Vagina (tissue), 2 donors: ENCODE measurements at regions not wholly inside any gene's neighbourhood (a gene's known extent, or its start where the extent isn't known, plus 50 kb on each side); places are given as distances from the start of the nearest gene placed in this dataset.

Experiments used
- CTCF ChIP-seq, 3 experiments: fragments of 450-650 bp in 2 of 3; fragments of 200-600 bp in 1 of 3; sonication (generic) in 1 of 3; IDR thresholded peaks; one replicate each; pipeline ENCODE4 v1.5.1; 2017 to 2019; ENCODE audit warnings: antibody characterized with exemption in 3 of 3, mild to moderate bottlenecking in 2 of 3, moderate library complexity in 2 of 3
- POLR2A ChIP-seq, 2 donors: fragments of 450-650 bp; IDR thresholded peaks; one replicate each; pipeline ENCODE4 v1.6.1; 2017; ENCODE audit warnings: antibody characterized with exemption in 2 of 2, mild to moderate bottlenecking in 2 of 2, moderate library complexity in 2 of 2
- POLR2AphosphoS5 ChIP-seq, 2 donors: sonication (generic); formaldehyde crosslinking; IDR thresholded peaks; one replicate each; pipeline ENCODE4 v1.9.0; 2017; ENCODE audit warnings: antibody characterized with exemption in 2 of 2, mild to moderate bottlenecking in 2 of 2, low read depth in 1 of 2; ENCODE audit not compliant: insufficient read depth in 1 of 2

- TF ChIP-seq POLR2A (IDR thresholded peaks at IDR 0.05) = no peak
- no peak for TF ChIP-seq CTCF (IDR thresholded peaks at IDR 0.05)
- no peak for TF ChIP-seq POLR2AphosphoS5 (IDR thresholded peaks at IDR 0.05; ENCODE audit: insufficient read depth in 1 of 2, low read depth in 1 of 2)
Observed at GRCh38 chr3:82080261-82080660, 318.8 kb upstream of the GBE1 start.
